GM23338 (cell line): ENCODE measurements at regions not wholly inside any gene's neighbourhood (a gene's known extent, or its start where the extent isn't known, plus 50 kb on each side); places are given as distances from the start of the nearest gene placed in this dataset.
"Not testable (repeated sequence)": the region's sequence is repeated elsewhere in the genome, so short reads cannot be mapped to it uniquely, and the experiment has no call there.

ENCODE experiments used
- CREB1 ChIP-seq: fragments of 250-450 bp; sonication (Bioruptor Pico); IDR thresholded peaks from 2 replicates; pipeline ENCODE4 v1.5.0; 2020; ENCODE audit warnings: low read depth, mild to moderate bottlenecking, moderate library complexity
- CTCF ChIP-seq, 2 experiments: fragments of 200-600 bp in 1 of 2; sonication (generic) in 1 of 2; conservative IDR thresholded peaks; 2 replicates each; pipeline versions ENCODE4 v1.5.1 to v1.6.1; 2016 to 2017; ENCODE audit warnings: antibody characterized with exemption in 2 of 2, low read depth in 2 of 2, mild to moderate bottlenecking in 2 of 2, moderate library complexity in 1 of 2
- EZH2 ChIP-seq: fragments of 200-600 bp; sonication (generic); IDR thresholded peaks from one replicate; pipeline ENCODE4 v1.8.0; 2017; ENCODE audit warnings: antibody characterized with exemption, mild to moderate bottlenecking, low read depth; ENCODE audit not compliant: unreplicated experiment
- EZH2phosphoT487 ChIP-seq: fragments of 200-600 bp; sonication (generic); IDR thresholded peaks from one replicate; pipeline ENCODE4 v1.8.1; 2018; ENCODE audit warnings: antibody characterized with exemption; ENCODE audit not compliant: unreplicated experiment
- POLR2AphosphoS5 ChIP-seq: IDR thresholded peaks from 2 replicates; pipeline ENCODE4 v1.6.1; 2016; ENCODE audit warnings: antibody characterized with exemption, low read depth
- TF ChIP-seq, protein P1 (sequence below): IDR thresholded peaks from 2 replicates; pipeline ENCODE4 v1.6.1; 2016; ENCODE audit warnings: antibody characterized with exemption
- TF ChIP-seq, protein P2 (sequence below): IDR thresholded peaks from one replicate; pipeline ENCODE4 v1.6.1; 2018; ENCODE audit warnings: antibody characterized with exemption; ENCODE audit not compliant: unreplicated experiment

GRCh38 chr6:60830726-60831125, 1455.3 kb downstream of the KHDRBS2 start:
- not testable (repeated sequence) for TF ChIP-seq CTCF (conservative IDR thresholded peaks at IDR 0.05; ENCODE audit: low read depth in 2 of 2); EZH2; POLR2AphosphoS5; EZH2phosphoT487; CREB1
- TF ChIP-seq, protein P1, sequence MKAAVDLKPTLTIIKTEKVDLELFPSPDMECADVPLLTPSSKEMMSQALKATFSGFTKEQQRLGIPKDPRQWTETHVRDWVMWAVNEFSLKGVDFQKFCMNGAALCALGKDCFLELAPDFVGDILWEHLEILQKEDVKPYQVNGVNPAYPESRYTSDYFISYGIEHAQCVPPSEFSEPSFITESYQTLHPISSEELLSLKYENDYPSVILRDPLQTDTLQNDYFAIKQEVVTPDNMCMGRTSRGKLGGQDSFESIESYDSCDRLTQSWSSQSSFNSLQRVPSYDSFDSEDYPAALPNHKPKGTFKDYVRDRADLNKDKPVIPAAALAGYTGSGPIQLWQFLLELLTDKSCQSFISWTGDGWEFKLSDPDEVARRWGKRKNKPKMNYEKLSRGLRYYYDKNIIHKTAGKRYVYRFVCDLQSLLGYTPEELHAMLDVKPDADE, result not testable (repeated sequence)
- TF ChIP-seq, protein P2, sequence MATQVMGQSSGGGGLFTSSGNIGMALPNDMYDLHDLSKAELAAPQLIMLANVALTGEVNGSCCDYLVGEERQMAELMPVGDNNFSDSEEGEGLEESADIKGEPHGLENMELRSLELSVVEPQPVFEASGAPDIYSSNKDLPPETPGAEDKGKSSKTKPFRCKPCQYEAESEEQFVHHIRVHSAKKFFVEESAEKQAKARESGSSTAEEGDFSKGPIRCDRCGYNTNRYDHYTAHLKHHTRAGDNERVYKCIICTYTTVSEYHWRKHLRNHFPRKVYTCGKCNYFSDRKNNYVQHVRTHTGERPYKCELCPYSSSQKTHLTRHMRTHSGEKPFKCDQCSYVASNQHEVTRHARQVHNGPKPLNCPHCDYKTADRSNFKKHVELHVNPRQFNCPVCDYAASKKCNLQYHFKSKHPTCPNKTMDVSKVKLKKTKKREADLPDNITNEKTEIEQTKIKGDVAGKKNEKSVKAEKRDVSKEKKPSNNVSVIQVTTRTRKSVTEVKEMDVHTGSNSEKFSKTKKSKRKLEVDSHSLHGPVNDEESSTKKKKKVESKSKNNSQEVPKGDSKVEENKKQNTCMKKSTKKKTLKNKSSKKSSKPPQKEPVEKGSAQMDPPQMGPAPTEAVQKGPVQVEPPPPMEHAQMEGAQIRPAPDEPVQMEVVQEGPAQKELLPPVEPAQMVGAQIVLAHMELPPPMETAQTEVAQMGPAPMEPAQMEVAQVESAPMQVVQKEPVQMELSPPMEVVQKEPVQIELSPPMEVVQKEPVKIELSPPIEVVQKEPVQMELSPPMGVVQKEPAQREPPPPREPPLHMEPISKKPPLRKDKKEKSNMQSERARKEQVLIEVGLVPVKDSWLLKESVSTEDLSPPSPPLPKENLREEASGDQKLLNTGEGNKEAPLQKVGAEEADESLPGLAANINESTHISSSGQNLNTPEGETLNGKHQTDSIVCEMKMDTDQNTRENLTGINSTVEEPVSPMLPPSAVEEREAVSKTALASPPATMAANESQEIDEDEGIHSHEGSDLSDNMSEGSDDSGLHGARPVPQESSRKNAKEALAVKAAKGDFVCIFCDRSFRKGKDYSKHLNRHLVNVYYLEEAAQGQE, result not testable (repeated sequence)
